GM18511 (cell line): ENCODE measurements at regions not wholly inside any gene's neighbourhood (a gene's known extent, or its start where the extent isn't known, plus 50 kb on each side); places are given as distances from the start of the nearest gene placed in this dataset.

ENCODE experiments used
- ATAC-seq: cut with Tn5 transposase; IDR thresholded peaks from one replicate; pipeline ENCODE4 v1.9.1; 2021; ENCODE audit warnings: mild to moderate bottlenecking, moderate library complexity; ENCODE audit not compliant: unreplicated experiment

DNA sequence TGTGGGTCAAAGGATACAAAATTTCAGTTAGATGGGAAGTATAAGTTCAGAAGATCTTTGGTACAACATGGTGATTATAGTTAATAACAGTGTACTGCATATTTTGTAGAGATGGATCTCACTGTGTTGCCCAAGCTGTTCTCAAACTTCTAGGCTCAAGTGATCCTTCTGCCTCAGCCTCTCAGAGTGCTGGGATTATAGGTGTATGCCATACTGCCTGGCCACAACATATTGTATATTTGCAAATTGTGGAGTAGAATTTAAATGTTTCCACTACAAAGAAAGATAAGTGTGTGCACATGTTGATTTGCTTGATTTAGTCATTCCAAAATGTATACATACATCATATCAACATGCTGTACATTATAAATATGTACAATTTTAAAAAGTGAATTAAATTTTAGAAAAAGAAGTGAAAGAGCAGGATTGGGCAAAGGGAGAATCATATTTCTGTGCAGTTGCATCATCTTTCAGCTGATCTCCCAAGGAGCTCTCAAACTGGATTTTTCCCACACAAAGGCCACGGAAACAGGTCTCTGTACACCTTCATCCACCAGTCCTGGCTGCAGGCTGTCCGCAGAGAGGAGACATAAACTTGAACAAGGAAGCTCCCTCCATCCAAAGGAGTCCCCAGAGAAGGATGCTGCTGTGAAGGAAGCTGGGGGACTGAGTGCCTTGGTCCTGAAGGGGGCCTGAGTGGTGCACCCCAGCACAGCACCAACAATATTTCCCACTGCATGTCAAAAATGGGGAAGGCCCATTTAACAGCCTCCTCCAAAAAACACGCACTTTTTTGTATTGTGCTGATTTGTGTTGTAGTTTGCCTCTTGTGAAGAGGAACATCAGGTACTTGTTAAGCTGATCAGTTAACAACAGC lies 217.1 kb upstream of the GHITM start:
- ATAC-seq, result no peak

DNA sequence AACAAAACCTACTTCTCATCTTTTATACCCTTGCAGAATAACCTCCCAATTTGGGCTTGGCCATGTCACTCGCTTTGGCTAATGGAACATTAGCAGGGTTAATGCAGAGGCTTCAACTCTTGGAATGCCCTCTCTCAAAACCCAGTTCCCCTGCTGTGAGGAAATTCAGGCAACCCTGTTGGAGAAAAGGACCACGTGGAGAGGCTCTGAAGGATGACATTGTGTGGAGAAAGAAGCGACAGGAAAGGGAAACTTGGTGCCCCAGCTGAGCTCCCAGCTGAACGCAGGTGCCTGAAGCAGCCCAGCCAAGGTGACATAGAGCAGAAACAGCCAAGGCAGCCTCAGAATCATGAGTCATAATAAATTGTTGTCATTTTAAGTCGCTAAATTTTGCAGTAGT lies 214.2 kb upstream of the GHITM start:
- ATAC-seq, result no peak

DNA sequence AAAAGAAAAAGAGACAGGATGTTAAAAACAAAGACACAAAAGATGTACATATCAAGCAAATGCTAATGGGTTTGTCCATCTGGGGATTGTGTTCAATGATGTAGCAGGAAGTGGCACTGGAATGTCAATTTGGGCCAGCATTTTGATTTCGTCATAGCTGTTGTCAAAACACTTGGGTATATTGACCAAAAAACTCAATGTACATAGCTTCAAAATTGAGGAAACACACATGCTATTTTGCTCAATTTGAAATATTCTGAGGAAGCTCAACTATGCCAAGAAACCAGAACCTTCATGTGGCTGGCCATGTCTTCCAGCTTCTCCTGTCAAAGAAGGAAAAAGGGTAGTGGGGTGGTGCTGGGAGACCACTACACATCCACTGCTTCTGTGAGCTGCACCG lies 212.7 kb upstream of the GHITM start:
- ATAC-seq, result no peak

DNA sequence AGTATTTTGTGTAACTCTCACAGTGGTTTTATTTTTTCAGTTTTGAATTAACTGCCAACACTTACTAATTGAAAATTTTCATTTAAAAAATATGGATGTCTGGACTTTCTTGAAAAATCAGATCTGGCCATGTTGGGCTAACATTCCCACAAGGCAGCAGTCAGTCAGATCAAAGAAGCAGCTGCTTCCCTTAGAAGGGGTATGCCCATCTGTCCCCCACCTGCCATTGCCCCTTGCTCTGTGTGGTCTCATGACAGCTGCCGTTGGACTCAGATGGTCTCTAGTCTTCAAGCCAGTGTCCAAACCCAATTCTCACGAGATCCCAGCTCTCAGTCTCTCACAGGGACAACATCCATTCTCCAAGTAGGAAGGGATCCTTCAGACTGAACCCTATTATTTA lies 212.1 kb upstream of the GHITM start:
- ATAC-seq, result no peak

DNA sequence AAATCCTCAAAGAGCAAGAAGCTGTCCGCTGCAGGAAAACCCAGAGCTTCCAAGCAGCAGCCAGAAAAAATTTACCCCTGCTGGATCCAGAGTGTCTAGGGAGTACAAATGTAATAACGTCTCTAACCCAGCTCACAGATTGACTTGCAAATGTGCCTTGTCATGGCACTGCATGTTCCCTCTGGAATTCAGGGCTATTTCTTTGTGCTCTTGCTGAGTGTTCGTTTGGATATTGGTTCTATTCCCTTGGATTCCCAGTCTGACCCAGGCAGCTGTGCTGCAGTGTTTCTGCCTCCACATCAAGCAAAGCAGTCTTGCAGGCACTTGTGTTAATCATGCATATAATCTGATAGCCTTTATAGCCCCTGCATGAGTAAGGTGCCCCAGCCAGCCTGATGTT lies 209.9 kb upstream of the GHITM start:
- ATAC-seq, result no peak

DNA sequence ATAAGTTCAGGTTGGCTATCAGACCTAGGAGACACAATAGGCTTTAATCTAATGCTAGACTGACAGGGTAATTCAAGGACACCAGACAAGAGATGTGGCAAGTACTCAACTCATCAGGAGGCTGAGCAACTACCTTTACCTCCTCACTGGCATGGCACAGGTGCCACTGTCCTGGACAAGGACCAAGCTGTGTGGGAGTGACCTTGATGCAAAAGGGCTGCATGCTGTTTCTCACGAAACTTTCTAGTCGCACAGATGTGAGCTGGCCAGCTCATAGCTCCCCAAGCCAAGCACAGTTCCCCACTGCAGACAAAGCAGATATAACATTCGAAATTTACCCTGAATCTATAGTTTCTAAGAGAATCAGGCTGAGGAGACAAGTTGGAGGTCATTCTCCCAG lies 207.6 kb upstream of the GHITM start:
- ATAC-seq, result no peak

DNA sequence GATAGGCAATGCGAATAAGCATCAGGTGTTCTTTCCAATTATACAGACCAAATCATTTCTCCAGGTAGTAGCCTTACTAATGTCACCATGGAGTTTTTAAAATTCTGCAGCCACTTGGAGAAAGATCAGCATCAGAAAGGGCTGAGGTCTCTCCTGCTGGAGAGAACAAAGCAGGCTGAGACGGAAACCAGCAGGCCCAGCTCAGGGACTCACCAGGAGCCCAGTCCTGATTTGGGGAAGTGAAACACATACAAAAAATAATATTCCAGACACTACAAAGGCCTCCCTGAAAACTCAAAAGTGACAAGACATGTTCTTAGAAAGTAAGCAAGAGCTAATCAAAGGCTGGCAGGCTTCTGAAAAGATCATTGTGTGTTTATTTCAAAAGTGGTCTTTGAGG lies 207.1 kb upstream of the GHITM start:
- no peak for ATAC-seq

DNA sequence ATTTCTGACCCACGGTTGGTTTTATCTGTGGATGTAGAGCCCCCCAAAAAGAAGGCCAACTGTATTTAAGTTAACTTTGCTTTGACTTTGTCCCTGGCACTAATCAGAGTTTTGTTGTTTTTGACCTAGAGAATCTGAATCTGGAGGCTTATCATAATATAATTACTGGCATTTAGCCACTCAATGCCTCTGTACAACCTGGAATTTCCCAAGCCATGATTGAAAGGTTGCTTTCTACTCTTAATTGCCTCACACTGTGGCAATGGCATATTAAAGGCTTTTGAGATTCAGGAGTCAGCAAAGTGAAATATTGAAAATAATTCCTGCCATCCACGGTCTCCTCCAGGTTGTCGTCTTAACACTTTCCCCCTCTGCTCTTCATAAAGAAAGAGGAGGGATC lies 205.2 kb upstream of the GHITM start:
- ATAC-seq, result no peak

DNA sequence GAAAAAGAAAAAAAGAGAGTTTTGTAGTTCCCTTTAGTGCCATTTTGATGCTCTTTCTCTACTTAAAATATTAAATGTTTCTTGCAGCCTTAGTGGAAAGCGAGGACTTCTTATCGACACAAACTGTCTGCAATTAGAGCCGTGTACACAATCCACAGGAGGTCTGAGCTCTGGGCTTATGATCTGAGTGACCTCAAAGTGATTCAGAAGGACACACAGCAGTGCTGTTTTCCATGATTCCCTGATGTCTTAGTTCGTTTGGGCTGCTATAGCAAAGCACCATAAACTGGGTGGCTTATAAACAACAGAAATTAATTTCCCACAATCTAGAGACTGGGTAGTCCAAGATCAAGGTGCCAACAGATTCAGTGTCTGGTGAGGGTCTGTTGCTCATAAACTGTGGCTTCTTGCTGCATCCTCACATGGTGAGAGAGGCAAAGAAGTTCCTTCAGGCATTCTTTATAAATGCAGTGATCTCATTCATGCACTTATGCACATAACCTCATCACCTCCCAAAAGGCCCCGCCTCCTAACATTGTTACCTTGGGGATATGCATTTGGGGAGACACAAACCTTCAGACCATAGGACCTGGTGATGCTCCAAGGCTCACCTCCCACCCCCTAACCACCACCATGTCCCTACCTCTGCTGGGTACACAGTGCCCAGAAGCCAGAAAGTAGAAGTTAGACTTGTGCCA lies 204.5 kb upstream of the GHITM start:
- no peak for ATAC-seq

DNA sequence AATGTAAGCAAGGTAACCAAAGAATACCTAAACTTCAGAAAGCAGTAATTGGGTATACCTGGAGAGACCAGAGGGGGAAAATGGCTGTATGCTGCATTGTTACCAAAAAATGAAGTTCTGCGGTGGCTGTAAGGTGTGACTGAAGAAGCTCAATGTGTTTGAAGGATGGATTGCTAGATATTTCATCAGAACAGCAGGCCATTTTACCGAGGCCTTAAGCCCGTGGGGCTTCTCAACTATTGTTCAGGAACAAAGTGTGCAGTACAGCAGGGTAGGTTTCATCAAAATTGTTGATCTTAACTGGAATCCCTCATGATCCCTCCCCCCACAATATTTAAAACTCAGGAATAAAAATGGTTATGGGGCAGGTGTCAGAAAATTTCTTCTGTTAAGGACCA lies 204.0 kb upstream of the GHITM start:
- ATAC-seq, result no peak

DNA sequence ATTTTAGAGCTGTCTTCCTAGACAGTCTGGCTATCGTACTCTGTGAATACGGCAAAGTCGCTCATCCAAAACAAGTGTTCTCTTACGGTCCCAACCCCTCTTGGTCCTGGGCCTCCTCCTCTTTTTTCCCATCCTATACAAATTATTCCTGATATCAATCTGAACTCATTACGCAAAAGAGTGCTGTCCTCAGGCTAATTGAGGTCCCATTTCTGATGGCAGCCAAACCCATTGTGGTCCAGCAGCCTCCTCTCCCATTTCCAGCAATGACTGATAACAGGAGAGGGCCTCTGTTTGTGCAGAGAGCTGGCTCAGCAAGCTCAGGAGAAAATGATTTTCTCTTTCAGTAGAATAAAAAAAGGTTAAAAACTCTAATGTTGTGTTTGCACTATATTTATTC lies 203.4 kb upstream of the GHITM start:
- no peak for ATAC-seq

DNA sequence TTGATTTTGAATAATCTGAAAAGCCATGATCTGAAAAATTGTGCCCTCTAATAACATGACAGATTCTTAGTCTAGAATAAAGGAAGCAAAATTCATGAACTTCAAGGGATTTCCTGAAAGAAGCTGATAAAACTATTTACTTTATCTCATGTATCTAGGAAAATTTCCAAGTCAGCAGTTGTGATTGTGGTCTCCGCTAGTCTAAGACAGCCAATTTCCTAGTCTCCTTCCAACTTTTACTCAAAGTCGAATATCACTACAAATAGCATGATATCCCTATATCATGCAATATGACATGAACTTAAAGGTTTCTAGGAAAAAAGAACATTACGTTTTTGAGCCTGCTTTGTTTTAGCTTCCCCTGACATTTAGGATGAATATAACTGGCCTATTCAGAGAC lies 202.1 kb upstream of the GHITM start:
- no peak for ATAC-seq

DNA sequence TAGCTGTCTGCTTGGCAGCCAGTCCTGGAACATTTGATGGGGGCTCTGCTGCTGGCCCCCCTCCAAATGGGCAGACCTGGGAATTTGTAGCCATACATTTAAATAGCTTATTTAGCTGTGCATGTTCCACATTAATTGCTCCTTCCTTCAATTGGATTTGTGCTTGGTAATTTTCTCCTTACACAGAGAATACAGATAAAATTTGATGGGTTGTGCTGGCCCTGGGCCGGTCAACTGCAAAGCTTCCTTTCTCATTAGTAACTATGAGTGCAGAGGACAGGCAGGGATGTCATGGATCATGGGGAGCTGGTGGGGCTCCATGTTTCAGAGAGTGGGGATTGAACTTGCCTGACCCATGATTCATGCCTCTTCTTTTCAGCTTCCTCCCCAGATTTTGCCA lies 201.5 kb upstream of the GHITM start:
- ATAC-seq, result no peak

DNA sequence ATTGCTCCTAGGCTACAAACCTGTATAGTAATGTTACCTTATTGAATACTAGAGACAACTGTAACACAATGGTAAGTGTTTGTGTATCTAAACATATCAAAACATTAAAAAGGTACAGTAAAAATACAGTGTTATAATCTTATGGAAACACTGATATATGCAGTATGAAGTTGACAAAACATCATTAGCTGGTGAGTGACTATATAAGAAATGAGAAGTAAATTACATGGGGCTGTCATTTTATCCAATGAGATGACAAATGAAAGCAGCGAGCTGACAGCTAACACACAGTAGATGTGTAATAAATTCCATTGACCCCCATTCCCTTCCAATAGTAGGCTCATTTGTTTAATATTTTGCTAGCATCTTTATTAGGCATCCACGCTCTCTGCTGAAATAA lies 198.1 kb upstream of the GHITM start:
- no peak for ATAC-seq

DNA sequence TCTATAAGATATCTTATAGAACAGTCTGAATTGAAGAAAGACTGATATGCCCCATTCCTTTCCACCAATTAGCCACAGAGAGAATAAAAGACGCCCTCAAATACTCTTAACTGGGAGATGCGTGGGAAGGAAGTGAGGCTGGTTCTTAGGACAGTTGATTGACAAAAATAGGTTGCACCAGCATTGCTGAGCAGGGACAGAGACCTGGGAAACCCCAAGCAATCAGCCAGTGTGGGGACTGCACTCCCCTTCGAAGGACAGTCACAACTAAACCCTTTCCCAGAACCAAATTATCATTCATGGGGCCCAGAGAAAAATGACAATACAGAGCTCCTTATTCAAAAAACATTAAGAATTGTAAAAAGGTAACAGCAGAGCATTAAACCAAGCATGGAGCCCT lies 196.9 kb upstream of the GHITM start:
- ATAC-seq, result no peak

DNA sequence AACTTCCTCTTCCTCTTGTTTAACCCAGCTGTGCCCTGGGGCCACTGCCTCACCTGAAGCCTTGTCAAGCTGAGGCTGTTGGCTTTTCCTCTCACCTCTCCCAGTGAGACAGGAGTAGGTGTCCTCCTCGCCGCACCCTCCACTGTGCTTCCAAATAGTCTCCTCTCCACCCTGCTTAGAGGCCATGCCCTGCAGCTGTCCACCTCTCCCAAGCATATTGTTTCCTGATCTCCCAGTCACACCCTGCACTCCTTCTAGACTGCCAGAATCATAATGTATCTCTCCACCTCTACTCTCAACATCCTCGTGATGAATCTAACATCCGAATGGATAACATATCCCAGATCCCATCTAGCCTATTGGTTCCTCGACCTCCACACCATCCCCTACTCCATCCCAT lies 196.3 kb upstream of the GHITM start:
- ATAC-seq, result no peak

DNA sequence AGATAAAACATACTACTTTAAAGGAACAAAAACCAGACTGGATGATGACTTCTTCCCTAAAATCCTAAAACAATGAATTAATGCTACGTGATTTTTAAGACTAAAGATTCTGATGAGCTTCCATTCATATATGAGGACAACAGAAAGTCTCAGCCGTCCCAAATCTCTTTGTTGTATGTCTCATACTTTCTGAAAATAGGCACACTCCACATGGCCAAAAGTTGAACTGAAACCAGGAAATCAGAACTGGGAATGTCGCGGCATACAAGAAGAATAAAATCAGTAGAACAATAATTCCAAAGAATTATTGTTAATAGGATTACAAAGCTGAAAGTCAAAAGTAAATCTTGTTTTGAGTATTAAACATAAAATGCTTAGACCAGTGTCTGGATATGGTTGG lies 195.4 kb upstream of the GHITM start:
- ATAC-seq, result no peak

DNA sequence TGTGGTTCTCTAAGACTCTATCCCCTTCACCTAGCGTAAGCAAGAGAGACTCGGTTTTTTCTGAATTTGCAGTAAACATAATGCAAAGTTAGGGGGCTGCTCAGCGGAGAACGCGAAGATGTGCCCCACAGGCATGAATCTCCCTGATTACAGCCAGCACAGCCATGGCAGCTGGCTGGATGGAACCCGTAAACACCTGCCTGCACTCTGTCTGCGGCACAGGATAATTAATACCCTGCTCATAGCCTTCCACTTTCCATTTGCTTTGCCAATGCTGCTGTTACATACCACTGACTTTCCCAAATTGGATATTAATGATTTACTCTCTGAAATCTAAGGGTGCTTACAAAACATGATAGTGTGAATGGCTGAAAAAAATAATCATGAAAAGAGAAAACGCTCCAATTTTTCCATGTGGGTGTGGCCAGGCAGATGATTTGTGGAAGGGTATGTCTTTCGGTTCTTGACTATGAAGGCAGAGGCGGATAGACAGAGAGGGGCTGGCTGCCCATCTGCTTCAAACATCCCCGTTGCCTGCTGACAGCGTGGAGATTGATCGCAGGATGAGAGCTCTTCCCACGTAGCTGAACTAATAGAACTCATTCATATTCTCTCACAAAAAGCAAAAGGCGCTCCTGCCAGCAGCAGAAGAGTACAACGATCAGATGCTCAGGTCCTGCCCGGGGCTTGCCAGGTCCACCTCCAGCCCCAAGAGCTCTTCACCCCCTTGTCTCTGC lies 193.2 kb upstream of the GHITM start:
- ATAC-seq, result no peak

DNA sequence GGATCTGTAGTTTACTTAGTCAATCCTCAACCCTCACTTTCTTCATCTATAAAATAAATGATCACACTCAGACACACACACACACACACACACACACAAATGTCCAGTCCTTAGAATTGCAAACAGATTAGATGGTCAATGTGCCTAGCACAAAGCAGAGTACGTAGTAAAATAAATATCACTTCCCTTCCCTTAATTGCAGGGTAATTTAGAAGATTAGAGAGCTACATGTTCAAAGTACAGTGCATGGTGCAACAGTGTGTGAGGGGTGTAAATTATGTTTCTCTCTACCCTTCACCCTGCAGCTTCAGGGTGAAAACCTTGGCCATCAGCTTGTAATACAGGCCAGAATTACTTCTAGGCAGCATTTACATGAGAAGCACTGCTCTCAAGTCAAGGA lies 187.0 kb upstream of the GHITM start:
- ATAC-seq, result no peak

DNA sequence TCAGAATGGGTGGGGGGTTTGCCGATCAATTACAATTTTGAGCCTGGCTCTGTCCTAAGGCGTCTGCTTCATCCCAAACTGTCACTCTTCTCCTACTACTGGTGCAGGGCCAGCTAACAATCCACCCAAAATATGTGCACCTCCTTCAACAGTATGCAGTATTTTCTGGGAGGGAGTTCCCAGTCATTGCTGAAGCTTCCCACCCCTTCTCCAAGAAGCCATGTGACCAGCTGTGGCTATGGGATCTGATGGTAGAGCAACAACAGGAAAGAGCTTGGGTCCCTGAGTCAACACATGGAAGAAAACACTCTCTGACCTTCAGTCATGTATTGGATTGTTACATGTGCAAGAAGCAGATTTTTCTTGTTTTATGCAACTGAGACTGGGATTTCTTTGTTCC lies 185.7 kb upstream of the GHITM start:
- ATAC-seq, result no peak

DNA sequence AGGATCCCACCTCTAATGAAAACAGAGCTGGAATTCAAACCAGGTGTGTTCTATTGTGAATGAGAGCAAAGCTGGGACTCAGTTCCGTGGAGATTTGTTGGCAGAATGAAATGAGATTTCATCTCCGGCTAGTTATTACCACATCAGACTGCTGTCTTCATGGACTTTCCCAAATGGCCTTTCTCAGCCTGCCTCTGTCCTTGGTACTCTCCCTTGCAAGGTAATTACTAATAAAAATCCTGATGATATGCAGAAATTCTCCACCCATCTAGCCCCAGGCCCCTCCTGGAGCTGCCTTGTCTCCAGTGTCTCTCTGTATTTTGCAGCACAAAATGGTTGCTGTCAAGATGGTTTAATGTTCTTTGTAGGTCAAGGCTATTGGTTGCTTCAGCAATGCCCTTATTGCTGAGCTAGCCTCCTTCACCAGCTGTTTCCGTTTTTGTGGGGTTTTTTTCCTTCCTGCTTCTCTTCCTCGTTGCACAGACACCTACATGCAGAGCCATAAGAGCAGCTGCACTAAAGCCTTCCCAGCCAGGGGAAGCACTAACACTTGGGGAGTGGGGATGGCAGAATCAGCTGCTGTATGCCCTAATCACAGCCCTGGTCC lies 185.0 kb upstream of the GHITM start:
- no peak for ATAC-seq

DNA sequence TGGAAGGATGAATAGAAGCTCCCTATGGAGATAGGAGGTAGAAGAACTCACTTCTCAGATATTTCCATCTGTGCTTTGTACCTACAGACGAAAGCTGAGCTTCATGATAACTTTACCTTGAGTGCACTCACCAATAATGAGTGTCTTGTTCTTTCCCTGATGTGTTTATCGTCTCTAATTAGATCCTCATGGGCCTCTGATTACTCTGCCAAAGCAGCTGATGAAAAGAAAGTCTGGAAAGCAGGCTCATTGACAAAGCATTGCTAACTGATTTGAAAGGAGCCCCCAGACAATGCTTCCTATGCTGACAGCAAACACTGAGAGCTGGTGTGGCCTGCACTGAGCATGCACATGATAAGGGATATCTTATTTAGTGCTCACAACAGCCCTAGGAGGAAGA lies 183.9 kb upstream of the GHITM start:
- ATAC-seq, result no peak
